Activated naive CD8-positive, alpha-beta T cell treated with anti-CD3 and anti-CD28 coated beads, Interleukin-2, amount 50 U/mL, for 16 hours (primary cell): ENCODE measurements at regions not wholly inside any gene's neighbourhood (a gene's known extent, or its start where the extent isn't known, plus 50 kb on each side); places are given as distances from the start of the nearest gene placed in this dataset.

ENCODE experiments used
- DNase-seq: peaks from one replicate; pipeline ENCODE4 v3.0.0-alpha.2; 2020; ENCODE audit warnings: low read depth, low spot score

DNA sequence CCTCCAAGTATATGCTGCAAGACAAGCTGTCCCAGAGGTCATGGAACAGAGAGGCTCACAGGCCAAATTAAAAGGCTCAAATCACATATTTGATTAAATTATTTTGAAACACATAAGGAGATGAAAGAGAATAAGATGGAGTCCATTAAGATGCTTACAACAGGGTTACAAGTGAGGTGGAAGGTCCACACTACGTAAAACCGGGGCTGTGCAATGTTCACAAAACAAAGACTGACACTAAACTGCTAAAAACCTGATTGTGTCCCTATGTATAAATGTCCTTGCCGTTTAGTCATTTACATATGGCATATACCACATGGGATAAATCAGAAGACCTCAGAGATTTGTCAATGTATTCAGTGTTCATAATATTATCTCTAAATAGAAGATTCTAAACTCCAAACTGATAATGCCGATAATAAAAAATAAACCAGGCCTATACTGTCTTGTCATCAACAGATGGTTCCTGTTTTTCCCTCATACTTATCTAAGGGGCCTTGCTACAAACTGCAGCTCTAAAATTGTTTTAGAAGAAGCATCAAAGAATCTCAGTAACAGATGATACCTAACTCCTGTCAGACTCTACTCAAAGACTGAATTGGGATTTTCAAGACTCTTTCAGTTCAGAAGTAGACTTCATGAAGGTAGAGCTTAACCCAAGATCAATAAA lies 51.8 kb upstream of the RIPOR2 start:
- no peak for DNase-seq

DNA sequence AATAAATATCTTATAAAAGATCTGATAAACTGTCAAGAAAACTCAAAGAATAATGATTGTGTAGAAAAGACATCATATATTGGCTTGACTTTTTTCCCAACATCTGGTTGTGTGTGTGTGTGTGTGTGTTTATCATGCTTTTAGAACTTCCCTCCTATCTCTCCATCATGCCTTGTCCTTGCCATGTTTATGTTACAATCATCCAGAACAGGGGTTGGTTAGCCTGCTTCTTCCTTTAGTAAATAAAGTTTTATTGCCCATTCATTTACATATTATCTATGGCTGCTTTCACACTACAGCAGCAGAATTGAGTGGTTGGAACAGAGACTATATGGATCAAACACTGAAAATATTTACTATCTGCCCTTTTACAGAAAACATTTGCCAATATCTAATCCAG lies 52.8 kb upstream of the RIPOR2 start:
- DNase-seq: no peak

DNA sequence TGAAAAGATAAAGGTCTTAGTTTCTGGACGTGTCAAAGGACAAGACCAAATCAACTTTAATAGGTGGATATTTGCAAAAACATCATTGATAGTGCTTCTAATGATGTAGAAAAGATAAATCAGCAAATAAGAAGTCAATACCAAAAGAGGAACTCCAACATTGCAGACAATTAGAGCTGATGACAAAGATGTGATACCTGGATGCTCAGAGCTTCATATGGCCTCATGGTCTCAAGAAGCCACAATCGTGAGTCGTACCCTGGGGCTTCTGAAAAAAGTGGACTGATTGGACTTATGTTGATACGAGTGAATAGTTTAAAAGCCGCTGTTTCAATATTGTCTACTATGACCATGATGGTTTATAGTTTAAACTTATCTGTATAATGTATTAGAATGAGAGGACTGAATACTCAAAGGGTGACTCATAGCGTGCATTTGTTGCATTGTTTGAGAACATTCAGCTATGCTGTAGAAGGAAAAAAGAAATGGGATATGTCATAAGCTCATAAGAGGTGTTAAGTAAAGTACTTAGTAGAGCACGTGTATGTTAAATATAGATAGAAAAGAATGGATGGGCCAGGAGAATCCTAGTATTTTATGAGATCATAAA lies 54.6 kb upstream of the RIPOR2 start:
- no peak for DNase-seq

GRCh38 chr6:24990944-24991809 lies 55.4 kb upstream of the RIPOR2 start:
- DNase-seq: no peak

- DNase-seq: peak; percentile 63
Measured at GRCh38 chr6:24991810-24992467, 56.2 kb upstream of the RIPOR2 start.

DNA sequence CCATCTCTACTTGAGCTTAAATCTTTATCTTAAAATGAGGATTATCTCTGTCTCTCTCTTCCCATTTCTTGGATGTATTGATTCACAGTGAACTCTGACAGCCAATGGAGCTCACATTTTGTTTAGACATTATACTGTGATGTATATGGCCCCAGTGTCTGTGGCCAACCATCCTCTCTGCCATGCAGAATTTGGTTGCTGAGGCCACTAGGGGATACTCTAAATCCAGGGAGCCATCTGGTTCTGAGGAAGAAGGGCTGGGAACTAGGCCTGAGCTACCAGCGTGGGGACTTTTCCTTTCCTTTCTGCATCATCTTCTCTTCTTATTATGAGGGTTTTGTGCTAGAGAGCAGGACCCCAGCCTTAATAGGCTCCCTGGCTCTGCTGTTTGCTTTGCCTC lies 59.1 kb upstream of the RIPOR2 start:
- no peak for DNase-seq

GRCh38 chr6:24995270-24995669 lies 59.5 kb upstream of the RIPOR2 start:
- DNase-seq: no peak

DNA sequence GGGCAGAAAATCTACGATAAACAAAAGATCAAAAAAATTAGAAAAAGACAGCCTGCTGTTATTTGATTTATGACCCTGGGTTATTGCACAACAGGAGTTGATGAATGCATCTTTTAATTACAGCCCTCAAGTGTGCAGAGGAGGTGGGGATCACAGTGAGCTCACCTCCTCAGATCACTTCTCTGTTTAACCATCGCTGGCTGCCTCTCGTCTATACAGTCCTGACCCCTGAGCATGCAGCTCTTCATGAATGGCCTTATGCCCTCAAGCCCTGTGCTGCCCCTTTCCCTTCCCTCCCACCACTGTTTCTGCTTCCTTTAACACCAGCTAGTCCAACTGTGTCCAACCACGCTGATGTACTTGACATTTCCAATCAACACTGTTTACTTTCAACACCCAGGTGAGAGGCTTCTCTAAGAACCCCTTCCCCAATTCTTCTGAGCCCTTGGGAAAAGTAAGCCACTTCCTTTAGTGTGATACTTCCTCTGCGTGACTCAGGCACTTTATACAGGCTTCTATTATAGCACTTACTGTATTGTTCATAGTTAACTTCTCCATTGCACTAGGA lies 60.6 kb upstream of the RIPOR2 start:
- no peak for DNase-seq

- DNase-seq: no peak
Measured at GRCh38 chr6:24997231-24997630, 61.5 kb upstream of the RIPOR2 start.

GRCh38 chr6:24997905-24998304 lies 62.1 kb upstream of the RIPOR2 start:
- DNase-seq: no peak

GRCh38 chr6:25002326-25003091 lies 66.7 kb upstream of the RIPOR2 start:
- no peak for DNase-seq

DNA sequence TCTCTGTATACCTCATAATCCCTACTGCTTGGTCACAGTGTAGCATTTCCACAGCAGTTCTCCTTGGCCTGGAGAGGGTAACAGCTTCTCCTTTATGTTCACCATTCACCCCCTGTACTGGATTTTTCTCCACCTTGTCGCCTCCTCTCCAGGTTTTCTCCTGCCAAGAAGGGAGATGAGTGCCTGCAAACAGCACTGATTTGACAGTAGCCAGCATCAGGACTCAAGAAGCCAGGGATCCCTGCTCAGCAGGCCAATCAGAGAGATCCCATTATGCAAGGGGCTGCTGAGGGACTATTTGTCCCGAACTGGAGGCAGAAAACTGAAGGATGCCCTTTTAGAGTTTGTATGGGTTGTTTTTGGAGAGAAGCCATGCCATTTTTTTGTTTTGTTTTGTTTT lies 68.6 kb upstream of the RIPOR2 start:
- DNase-seq: no peak

- DNase-seq: no peak
Measured at GRCh38 chr6:25005010-25005409, 69.2 kb upstream of the RIPOR2 start.

DNA sequence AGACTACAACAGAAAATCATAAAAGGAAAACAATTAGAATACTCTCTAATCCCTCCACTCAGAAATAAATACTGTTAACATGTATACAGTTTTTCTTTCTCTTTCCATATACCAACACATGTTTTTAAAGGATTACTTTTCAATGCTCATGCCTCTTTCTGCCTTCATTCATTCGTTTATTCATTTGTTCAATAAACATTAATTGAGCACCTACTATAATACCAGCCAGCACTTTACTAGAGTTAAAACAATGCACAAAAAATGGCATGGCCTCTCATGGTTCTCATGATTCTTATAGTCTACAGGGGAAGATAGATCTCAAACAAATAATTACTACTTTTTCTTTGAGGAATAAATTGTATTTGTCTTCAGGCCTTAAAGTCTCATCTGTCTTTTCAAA lies 70.3 kb upstream of the RIPOR2 start:
- DNase-seq: no peak

GRCh38 chr6:25006565-25007001 lies 70.8 kb upstream of the RIPOR2 start:
- DNase-seq: no peak

- DNase-seq: no peak
Measured at GRCh38 chr6:25007269-25007699, 71.5 kb upstream of the RIPOR2 start.

DNA sequence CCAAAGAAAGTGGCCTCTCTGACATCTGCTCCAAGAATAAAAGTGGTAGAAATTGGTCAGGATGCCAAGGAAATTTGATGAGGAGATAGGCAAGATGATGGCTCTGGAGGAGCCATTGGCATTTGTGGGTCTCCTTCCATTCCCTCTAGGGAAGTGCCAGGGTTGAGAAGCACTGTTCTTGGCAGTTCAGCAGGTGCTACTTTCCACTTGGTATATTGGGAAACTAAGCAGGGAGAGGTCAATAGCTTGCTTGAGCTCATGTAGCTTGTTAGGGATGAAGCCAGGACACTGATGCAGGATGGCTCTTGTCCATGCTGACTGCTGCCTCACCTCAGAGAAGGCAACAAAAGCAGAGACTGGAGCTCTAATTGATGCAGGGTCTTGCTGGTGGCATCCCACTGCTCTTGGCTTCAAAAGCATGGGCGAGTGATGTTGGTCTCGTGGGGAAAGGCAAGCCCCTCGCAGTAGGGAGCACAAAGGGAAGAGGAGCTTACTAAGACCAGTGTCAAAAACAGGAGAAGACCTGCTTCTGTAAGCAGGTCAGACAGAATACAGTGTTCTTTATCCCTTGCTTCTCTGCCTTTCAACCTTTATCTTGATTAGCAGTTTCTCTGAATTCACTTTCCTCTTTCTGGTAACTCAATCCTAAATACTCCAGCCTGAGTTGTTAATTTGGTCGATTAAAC lies 73.1 kb upstream of the RIPOR2 start:
- DNase-seq: no peak

DNA sequence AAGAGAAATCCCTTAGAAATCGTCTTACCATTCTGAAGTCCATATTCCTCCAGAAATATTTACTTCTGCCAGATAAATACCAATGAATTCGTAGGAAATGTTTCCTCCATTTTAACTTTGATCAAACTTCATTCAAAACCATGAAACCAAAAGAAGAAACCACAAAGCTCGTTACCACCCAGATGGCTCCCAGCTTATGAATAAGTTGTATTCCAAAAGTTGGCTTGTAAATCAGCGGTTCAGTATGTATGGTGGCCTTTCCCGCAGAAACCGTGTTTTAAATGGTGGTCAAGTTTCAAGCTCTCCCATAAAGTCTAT lies 73.6 kb upstream of the RIPOR2 start:
- DNase-seq: no peak

DNA sequence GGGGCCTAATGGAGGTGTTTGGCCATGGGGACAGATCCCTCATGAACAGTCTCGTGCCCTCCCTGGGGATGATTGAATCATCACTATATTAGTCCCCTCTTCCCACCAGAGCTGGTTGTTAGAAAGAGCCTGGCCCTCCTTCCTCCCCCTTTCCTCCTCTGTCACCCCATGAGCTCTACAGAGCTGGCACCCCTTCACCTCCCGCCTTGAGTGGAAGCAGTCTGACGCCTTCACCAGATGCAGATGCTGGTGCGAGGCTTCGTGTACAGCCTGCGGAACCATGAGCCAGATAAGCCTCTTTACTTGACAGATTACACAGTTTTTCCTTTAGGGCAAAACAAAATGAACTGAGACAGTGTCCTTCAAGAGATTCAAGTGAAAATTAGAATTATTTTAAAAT lies 74.4 kb upstream of the RIPOR2 start:
- DNase-seq: no peak

GRCh38 chr6:25010902-25011625 lies 75.3 kb upstream of the RIPOR2 start:
- no peak for DNase-seq
